Ovary (tissue), 3 donors: ENCODE measurements at regions not wholly inside any gene's neighbourhood (a gene's known extent, or its start where the extent isn't known, plus 50 kb on each side); places are given as distances from the start of the nearest gene placed in this dataset.

Experiments
- CTCF ChIP-seq, 3 donors: fragments of 450-650 bp in 2 of 3; fragments of 200-600 bp in 1 of 3; IDR thresholded peaks; one replicate each; pipeline versions ENCODE4 v1.5.1 to v1.8.0; 2016 to 2022; ENCODE audit warnings: antibody characterized with exemption in 3 of 3, mild to moderate bottlenecking in 1 of 3
- EP300 ChIP-seq: sonication (generic); formaldehyde crosslinking; IDR thresholded peaks from one replicate; pipeline ENCODE4 v1.6.1; 2017; ENCODE audit warnings: antibody characterized with exemption
- POLR2A ChIP-seq: fragments of 450-650 bp; IDR thresholded peaks from one replicate; pipeline ENCODE4 v1.6.1; 2017; ENCODE audit warnings: antibody characterized with exemption, mild to moderate bottlenecking, moderate library complexity
- donor health status: DM: no; HTN: no; CAD: no.

GRCh38 chr4:27305246-27305645 lies 444.6 kb downstream of the STIM2 start:
- TF ChIP-seq CTCF (IDR thresholded peaks at IDR 0.05) (no peak), POLR2A (no peak), EP300 (no peak)
